Glomerular endothelial cell (primary cell): ENCODE measurements at regions not wholly inside any gene's neighbourhood (a gene's known extent, or its start where the extent isn't known, plus 50 kb on each side); places are given as distances from the start of the nearest gene placed in this dataset.
"Not testable (repeated sequence)": the region's sequence is repeated elsewhere in the genome, so short reads cannot be mapped to it uniquely, and the experiment has no call there.

ENCODE experiments used
- DNase-seq: peaks from one replicate; pipeline ENCODE4 v3.0.0-alpha.2; 2011; ENCODE audit warnings: low read depth, low spot score; ENCODE audit errors: extremely low read depth

- DNase-seq: no peak
These were observed 1145.9 kb upstream of the LRRTM3 start for GRCh38 chr10:65779985-65780384.

- no peak for DNase-seq
These were observed 1139.6 kb upstream of the LRRTM3 start for GRCh38 chr10:65786279-65786678.

GRCh38 chr10:65787571-65787970 lies 1138.3 kb upstream of the LRRTM3 start:
- DNase-seq: no peak

GRCh38 chr10:65788271-65788670 lies 1137.6 kb upstream of the LRRTM3 start:
- DNase-seq: no peak

GRCh38 chr10:65791979-65792378 lies 1133.9 kb upstream of the LRRTM3 start:
- DNase-seq: no peak

GRCh38 chr10:65793738-65794425 lies 1132.0 kb upstream of the LRRTM3 start:
- no peak for DNase-seq

GRCh38 chr10:65794861-65795260 lies 1131.0 kb upstream of the LRRTM3 start:
- DNase-seq: not testable (repeated sequence)

GRCh38 chr10:65796472-65796871 lies 1129.4 kb upstream of the LRRTM3 start:
- no peak for DNase-seq

GRCh38 chr10:65798133-65798532 lies 1127.7 kb upstream of the LRRTM3 start:
- DNase-seq: no peak

- no peak for DNase-seq
These were observed 1123.4 kb upstream of the LRRTM3 start for GRCh38 chr10:65802391-65802790.

GRCh38 chr10:65805511-65805910 lies 1120.3 kb upstream of the LRRTM3 start:
- DNase-seq: no peak

- DNase-seq: no peak
These were observed 1119.8 kb upstream of the LRRTM3 start for GRCh38 chr10:65805993-65806392.

- no peak for DNase-seq
These were observed 1117.0 kb upstream of the LRRTM3 start for GRCh38 chr10:65808687-65809333.

- no peak for DNase-seq
These were observed 1113.8 kb upstream of the LRRTM3 start for GRCh38 chr10:65811931-65812525.

GRCh38 chr10:65816536-65816935 lies 1109.3 kb upstream of the LRRTM3 start:
- DNase-seq: no peak

GRCh38 chr10:65818990-65819389 lies 1106.8 kb upstream of the LRRTM3 start:
- no peak for DNase-seq

GRCh38 chr10:65827359-65827758 lies 1098.5 kb upstream of the LRRTM3 start:
- no peak for DNase-seq

GRCh38 chr10:65838811-65839210 lies 1087.0 kb upstream of the LRRTM3 start:
- DNase-seq: no peak

GRCh38 chr10:65843203-65843602 lies 1082.6 kb upstream of the LRRTM3 start:
- no peak for DNase-seq

GRCh38 chr10:65845916-65846315 lies 1079.9 kb upstream of the LRRTM3 start:
- DNase-seq: no peak

- DNase-seq: no peak
These were observed 1079.3 kb upstream of the LRRTM3 start for GRCh38 chr10:65846541-65846940.

GRCh38 chr10:65846949-65847348 lies 1078.9 kb upstream of the LRRTM3 start:
- no peak for DNase-seq
